HuH-7 (cell line): ENCODE measurements at regions not wholly inside any gene's neighbourhood (a gene's known extent, or its start where the extent isn't known, plus 50 kb on each side); places are given as distances from the start of the nearest gene placed in this dataset.

Experiments used
- DNase-seq: peaks from one replicate; pipeline ENCODE4 v3.0.0; 2011; ENCODE audit warnings: low spot score

DNA sequence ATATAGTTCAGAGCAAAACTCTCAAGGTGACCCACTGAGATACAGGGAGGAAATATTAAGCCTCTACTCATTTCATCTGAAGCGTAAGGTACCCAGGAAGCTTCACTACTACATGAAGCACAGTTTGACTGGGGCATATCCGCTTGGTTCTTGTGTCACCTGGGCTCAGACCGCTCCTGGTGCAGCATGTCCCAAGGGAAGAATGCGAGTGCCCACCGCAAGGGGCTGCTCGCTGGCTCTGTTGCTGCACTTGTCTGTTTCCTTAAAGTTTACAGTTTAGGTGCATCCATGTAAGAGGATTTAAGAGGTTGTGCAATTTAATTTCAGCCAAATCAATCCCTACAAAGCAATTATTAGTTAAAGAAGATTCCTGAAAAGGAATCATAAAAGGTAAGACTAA lies 507.8 kb downstream of the FBXO15 start:
- DNase-seq = no peak

- DNase-seq = no peak
These were observed 508.9 kb downstream of the FBXO15 start for GRCh38 chr18:73638709-73639108.

- DNase-seq = no peak
These were observed 511.3 kb downstream of the FBXO15 start for GRCh38 chr18:73636355-73636754.

DNA sequence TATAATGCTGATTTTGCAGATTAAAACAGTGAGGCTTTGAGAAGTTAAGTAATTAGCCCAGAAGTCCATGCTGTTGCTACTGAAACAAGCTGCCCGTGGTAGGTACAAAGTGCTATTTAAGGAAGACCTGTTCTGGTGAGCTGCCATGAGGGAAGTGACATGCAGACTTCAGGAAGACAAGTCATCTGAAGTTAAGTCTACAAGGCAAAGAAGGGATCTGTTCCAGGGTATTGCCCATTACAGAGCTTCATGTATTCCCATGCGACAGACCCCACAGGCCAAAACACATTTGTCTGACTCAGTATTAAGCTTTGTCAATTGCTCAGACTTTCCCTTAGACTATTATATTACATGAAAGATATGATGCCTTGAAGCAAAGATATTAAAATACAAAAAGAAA lies 520.8 kb downstream of the FBXO15 start:
- no peak for DNase-seq

DNA sequence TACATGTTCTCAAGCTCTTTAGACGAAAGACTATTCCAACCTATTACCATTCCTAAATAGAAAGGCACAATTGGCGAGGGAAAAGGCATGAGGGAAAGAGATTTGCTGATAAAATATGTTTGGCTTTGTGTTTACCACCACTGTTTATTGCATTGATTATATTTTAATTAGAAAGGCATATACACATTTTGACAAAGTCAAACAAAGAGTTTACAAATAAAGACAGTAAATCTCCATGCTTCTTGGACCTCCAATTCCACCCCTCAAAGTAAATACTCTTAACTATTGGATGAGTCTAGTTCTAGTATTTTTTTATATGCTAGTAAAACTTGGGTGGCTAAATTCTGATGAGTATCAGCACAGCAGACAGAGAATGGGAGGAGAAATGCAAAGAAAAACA lies 521.4 kb downstream of the FBXO15 start:
- no peak for DNase-seq

DNA sequence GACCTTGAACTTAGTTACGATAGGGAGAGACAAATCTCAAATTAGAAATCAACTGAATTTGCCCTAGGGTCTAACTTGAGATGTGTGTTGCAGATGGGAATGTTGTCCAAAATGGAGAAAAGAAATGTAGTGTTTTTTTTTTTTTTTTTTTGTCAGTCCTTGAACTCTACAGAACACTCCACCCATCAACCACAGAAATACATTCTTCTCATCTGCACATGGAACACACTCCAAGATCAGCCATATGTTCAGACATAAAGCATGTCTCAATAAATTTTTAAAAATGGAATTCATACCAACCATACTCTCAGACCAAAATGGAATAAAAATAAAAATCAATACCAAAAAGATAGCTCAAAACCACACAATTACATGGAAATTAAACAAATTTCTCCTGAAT lies 526.5 kb downstream of the FBXO15 start:
- no peak for DNase-seq

- DNase-seq = no peak
These were observed 529.7 kb downstream of the FBXO15 start for GRCh38 chr18:73617981-73618380.

- DNase-seq = no peak
These were observed 532.1 kb downstream of the FBXO15 start for GRCh38 chr18:73615506-73615905.

GRCh38 chr18:73614812-73615211 lies 532.8 kb downstream of the FBXO15 start:
- DNase-seq = no peak

DNA sequence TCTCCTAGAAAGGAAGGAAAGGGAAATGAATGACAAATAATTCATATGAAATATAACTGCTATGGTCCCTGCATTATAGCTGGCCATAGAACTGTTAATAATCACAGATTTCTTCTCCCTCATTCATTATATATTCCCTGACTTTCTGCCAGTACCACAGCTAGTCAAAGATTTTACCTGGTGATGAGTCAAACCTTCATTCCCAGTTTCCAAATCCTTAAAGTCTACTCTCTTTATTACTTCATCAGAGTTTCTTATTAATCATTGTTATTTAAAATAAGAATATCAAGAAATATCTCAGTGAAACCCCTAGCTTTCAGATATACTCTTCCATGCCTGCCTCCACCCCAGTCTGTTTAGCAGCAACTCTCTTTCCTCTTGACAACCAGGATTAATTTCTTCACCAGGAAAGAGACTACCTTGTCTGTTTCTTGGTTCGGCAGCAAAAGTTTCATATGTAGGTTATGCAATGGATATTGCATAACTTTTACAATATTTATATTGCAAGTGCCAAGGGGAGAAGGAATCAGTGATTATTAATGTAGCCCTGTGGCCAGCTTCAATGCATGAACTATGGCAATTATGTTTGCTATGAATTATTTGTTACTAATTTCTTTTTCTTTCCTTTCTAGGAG lies 533.8 kb downstream of the FBXO15 start:
- DNase-seq = no peak

GRCh38 chr18:73597832-73598615 lies 549.6 kb downstream of the FBXO15 start:
- DNase-seq = no peak

DNA sequence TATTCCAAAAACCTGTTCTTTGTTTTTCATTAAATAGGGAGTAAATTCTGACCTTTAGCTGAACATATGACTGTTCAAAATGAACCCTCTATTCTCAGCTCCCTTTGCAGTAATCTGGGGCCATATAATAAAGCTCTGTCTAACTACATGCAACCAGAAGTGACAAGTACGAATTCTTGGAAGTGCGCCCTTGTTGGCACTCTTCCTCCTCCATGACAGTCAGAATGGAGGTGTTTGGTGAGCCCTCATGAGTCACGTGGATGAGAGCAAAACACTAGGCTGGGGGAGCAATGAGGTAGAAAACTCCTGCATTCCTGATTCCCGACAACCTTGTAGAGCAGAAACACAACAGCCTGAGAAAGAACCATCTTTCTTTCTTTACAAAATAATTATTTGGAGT lies 552.9 kb downstream of the FBXO15 start:
- no peak for DNase-seq

- DNase-seq = no peak
These were observed 554.4 kb downstream of the FBXO15 start for GRCh38 chr18:73593207-73593606.

DNA sequence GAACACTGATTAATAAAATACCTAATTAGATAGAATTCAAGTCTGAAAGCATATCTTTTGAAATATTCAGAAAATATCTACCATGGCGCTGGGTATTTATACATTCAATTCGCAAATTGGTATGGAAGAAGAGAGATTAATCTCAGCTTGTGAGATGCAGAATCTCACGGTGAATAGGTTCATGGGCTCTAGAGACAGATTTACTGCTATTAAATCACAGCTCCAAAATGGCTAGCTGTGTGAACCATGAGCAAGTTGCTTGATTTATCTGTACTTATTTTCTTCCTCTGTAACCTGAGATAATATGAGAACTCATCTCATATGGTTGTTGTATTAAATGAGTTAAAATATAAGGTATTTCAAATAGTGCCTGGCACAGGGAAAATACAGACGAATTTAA lies 556.7 kb downstream of the FBXO15 start:
- no peak for DNase-seq

- no peak for DNase-seq
These were observed 567.9 kb downstream of the FBXO15 start for GRCh38 chr18:73579698-73580097.

DNA sequence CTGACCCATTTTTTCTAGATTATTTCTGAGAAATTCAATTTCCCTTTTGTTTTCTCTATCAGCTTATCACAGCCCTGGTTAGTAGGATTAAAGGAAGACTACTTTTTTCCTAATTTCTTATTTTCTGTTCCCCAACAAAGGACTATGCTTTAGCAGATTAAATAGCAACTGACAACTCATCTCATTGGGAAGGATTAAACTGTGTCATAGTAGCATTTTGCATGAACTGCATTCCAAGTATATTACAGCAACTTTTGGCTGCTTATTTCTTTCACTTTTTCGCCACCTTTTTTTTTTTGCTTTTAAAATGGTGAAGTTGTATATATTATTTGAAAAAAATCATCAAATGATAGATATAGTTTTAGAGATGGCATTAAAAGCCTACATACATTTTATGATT lies 570.3 kb downstream of the FBXO15 start:
- DNase-seq = no peak

DNA sequence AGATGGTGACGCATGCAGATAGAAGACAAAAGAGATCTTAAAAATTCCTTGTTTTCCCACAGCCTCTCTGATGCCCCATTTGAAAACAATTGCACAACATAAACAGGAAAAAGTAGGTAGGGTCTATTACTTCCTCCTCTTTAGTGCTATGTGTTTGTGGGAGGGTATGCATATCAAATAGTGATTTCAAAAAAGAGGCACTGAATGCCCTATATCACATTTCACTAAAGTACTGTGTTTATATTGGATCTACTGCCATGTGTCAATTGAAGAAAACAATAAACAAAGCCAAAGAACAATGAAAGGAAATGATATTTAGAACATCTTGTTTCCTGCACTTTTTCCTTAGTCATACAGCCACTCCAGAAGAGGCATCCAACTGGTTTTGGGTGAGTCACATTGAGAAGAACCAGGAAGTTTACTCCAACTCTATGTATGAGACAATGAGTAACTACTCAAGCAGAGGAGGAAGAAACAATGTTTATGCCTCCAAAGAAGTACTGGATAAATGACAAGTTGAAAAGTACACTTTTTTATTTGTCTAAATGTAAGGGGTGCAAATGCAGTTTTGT lies 583.6 kb downstream of the FBXO15 start:
- no peak for DNase-seq

DNA sequence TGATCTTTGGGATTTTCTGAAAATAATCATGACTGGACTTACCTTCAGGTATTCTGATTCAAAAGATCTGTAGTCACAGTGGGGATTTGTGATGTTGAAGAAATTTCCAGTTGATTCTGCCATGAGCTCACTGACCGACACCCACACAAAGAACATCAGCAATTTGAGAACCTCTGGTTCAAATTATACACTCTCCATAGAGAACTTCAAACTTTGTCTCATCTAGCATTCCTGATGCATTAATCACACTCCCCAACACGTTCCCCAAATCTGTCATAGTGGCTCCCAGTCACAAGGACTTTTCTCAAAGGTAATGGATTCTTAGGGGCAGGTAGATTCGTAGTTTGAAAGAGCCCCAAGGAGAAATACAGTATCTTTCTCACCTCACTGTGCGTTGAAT lies 584.3 kb downstream of the FBXO15 start:
- no peak for DNase-seq

DNA sequence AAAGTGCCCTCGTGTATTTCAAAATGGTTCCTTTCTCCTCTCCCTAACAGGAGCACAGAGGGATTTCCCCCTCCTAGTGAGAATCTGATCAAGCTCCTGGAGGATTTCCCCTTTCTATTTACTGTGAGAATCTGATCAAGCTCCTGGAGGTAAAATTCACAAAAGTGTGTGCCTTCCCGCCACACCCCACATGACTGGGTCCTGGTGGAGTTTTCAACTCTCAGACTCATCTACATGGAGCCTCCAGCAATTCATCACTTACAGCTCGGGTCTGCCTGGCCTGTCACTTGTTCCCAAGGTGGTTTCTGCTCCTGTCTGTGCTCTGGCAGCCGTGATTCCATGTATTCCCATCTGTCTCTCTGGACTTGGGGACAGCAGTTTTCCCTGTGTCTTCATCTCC lies 590.7 kb downstream of the FBXO15 start:
- no peak for DNase-seq

GRCh38 chr18:73552171-73552570 lies 595.5 kb downstream of the FBXO15 start:
- DNase-seq = no peak

DNA sequence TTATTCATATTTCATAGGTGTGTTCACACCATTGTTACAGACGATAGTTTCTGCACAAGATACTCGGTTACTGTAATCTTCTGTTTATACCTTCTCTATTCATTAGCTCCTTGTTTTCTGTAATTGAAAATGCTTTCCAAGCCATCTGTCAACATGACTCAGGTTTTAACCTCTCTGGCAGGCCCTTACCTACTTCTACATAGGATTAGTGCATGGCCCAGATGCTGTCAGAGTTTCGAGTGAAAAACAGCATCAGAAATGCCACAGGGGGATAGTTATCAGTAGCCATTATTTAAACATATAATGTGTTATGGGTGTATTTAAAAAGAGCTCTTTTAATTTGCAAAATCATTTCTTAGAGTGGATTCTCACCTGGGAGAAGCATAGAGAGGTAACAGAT lies 596.4 kb downstream of the FBXO15 start:
- DNase-seq = no peak

DNA sequence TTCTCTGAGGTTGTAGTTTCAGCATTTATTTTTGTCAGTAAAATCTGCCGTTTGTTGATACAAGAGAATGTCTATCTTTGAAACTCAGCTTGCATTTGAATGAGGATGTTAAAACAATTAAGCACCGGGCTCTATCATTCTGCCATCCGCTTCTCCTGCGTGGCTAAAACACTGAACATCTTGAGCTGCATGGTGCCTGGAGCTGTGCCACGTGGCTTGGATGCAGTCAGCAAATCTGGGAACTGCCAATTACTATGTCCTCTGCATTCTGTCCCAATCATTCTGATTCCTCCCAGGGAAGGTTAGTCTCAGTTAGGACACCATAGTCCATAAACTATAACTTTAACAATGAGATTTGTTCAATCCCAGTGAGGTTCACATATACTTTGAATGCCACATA lies 598.4 kb downstream of the FBXO15 start:
- no peak for DNase-seq

DNA sequence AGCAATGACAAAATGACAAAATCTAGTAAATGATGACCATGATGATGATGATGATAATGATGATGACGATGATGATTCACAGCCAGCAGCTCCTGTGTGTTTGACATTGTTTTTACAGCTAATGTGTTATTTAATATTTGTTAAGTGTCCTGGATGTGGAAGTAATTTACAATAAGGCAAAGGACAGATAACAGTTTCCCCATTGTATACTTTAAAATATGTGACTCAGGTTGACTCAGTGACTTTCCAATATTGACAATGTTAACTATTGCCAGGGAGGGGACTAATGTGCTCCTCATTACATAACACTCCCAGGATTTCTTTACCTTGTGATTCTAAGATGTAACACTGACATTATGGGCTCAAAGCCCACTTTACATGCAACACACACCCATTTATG lies 602.2 kb downstream of the FBXO15 start:
- DNase-seq = no peak

DNA sequence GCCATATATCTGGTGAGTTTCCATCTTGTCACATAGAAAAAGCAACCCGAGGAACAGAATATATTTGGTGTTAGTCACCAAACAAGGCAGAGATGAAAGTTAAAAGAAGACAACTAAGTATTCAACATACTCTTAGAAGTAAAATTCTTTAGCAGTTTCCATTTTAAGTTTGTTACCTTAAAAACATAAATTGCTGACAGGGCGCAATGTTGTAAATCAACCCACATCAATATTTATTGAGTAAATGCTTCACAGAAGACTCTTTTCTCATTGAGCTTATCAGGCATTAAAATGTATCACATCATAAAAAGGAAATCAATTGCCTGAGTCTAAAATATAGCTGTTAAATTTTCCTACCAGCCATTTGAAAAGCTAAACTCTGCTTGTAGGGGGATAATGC lies 603.0 kb downstream of the FBXO15 start:
- DNase-seq = no peak
